GM12892 (cell line): ENCODE measurements at regions not wholly inside any gene's neighbourhood (a gene's known extent, or its start where the extent isn't known, plus 50 kb on each side); places are given as distances from the start of the nearest gene placed in this dataset.

Experiments used
- POLR2A ChIP-seq: IDR thresholded peaks from 2 replicates; pipeline ENCODE4 v1.6.1; 2011; ENCODE audit warnings: low read depth, low read length, control low read depth
- POLR2AphosphoS5 ChIP-seq: IDR thresholded peaks from 2 replicates; pipeline ENCODE4 v1.6.1; 2011; ENCODE audit warnings: low read depth, low read length, control low read depth

DNA sequence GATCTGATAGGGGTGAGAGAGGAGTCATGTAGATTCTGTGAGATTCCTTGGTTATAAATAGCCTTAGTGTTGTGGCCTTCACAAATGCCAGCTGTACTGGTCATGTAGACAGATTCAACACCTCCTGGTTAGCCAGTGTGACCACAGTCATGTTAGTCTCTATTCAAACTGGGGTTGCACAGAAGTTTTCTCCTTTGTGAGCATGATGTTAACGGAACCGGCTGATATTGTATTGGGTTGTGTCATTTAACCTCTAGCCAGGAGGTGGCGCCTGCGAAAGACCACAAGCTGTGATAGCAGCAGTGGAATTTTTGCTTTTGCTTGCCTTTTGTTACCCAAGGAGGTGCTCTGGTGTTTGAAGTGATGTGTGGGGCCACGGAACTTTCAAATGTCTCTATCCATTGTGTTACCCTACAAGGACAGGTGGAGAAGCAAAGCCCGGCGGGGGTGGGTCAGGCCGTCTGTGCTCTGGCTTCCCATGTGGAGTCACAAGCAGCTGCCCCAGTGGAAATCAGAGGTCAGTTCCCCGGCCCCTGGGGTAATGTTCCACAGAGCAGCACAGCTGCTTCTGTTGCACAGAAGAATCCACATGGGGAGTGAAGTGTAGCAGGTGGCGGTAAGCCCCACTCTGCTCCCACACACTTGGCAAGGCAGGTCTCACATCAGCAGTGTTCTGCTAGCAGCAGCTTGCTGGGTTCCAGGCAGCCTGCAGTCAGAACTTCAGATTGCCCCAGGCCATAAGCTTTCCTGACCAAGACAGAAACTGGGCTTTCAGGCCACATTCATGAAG lies 112.6 kb downstream of the ADAMTS1 start:
- no peak for TF ChIP-seq POLR2AphosphoS5
- no peak for TF ChIP-seq POLR2A
